Hepatocyte (in vitro differentiated cells): ENCODE measurements at regions not wholly inside any gene's neighbourhood (a gene's known extent, or its start where the extent isn't known, plus 50 kb on each side); places are given as distances from the start of the nearest gene placed in this dataset.

Experiments used
- CTCF ChIP-seq: fragments of 200-600 bp; sonication (generic); IDR thresholded peaks from 2 replicates; pipeline ENCODE4 v1.5.1; 2016; ENCODE audit warnings: antibody characterized with exemption, mild to moderate bottlenecking; ENCODE audit not compliant: poor library complexity
- EZH2 ChIP-seq: fragments of 200-600 bp; sonication (generic); IDR thresholded peaks from 2 replicates; pipeline ENCODE4 v1.6.1; 2016; ENCODE audit warnings: antibody characterized with exemption, mild to moderate bottlenecking, borderline replicate concordance

- no peak for TF ChIP-seq CTCF
- TF ChIP-seq EZH2, result no peak
These were observed 85.9 kb upstream of the PPARA start for GRCh38 chr22:46064228-46064965.
